GM12878 (cell line): ENCODE measurements at regions not wholly inside any gene's neighbourhood (a gene's known extent, or its start where the extent isn't known, plus 50 kb on each side); places are given as distances from the start of the nearest gene placed in this dataset.

ENCODE experiments used
- ATAC-seq: fragments of 200-7000 bp; cut with Tn5 transposase; 3 replicates; pipeline ENCODE4 v1.9.1; 2020; ENCODE audit warnings: mild to moderate bottlenecking, moderate library complexity
- BruUV-seq: library from RNA; stranded (reverse); fragments of 400-500 nt; replicated peaks from 2 replicates; lab custom pipeline; 2021; lab: Mats Ljungman, UMichigan
- CTCF ChIA-PET: fragments of 300-600 bp; sonication (Branson Sonifier 250); formaldehyde crosslinking; extraction: SDS; loops from one replicate; lab custom pipeline; 2021; ENCODE audit warnings: inconsistent platforms; lab: Yijun Ruan, JAX
- POLR2A ChIA-PET: fragments of 350-600 bp; formaldehyde crosslinking; extraction: SDS; loops from one replicate; lab custom pipeline; 2021; ENCODE audit warnings: inconsistent platforms; lab: Charles Lee
- RAD21 ChIA-PET: fragments of 300-600 bp; sonication (Branson Sonifier 250); formaldehyde crosslinking; loops from one replicate; lab custom pipeline; 2023; ENCODE audit warnings: antibody characterized with exemption; ENCODE audit not compliant: unreplicated experiment; lab: Charles Lee
- SMC1A ChIA-PET: fragments of 300-600 bp; sonication (Branson Sonifier 250); formaldehyde crosslinking; loops from one replicate; lab custom pipeline; 2023; ENCODE audit not compliant: unreplicated experiment, uncharacterized antibody; lab: Charles Lee
- DNase-seq: peaks from one replicate; pipeline ENCODE4 v3.0.0-alpha.2; 2011; ENCODE audit warnings: low read depth, low spot score
- FAIRE-seq: peaks from 3 replicates; lab custom pipeline; 2011; peaks lifted over from hg19 to GRCh38; lab: Jason Lieb, UNC
- H2AFZ ChIP-seq: 2 replicates; pipeline ENCODE4 v1.6.0; 2011; ENCODE audit warnings: low read depth, low read length, control low read depth; ENCODE audit not compliant: control insufficient read depth
- H3K27ac ChIP-seq: 2 replicates; pipeline ENCODE4 v1.5.1; 2011; ENCODE audit warnings: control low read depth; ENCODE audit not compliant: control insufficient read depth, insufficient read depth
- H3K27me3 ChIP-seq, 2 experiments: replicated peaks in 1 of 2; 2 replicates each; pipeline versions ENCODE4 v1.6.0 to v1.6.1; 2011; ENCODE audit warnings: low read length in 1 of 2; ENCODE audit not compliant: control insufficient read depth in 2 of 2, insufficient read depth in 2 of 2
- H3K36me3 ChIP-seq, 2 experiments: 2 replicates each; pipeline ENCODE4 v1.5.1; 2011; ENCODE audit warnings: low read length in 1 of 2; ENCODE audit not compliant: control insufficient read depth in 2 of 2, insufficient read depth in 2 of 2
- H3K4me1 ChIP-seq: 2 replicates; pipeline ENCODE4 v1.6.1; 2011; ENCODE audit warnings: mild to moderate bottlenecking, low read length, moderate library complexity, mixed read lengths; ENCODE audit not compliant: control insufficient read depth, insufficient read depth
- H3K4me2 ChIP-seq: 2 replicates; pipeline ENCODE4 v1.6.0; 2011; ENCODE audit warnings: control low read depth; ENCODE audit not compliant: control insufficient read depth, insufficient read depth
- H3K4me3 ChIP-seq: fragments of 200-600 bp; sonication (generic); 2 replicates; pipeline ENCODE4 v1.5.1; 2016
- H3K79me2 ChIP-seq: 2 replicates; pipeline ENCODE4 v1.6.0; 2011; ENCODE audit warnings: low read length; ENCODE audit not compliant: control insufficient read depth, insufficient read depth
- H3K9ac ChIP-seq: 2 replicates; pipeline ENCODE4 v1.8.0; 2011; ENCODE audit warnings: low read length, control low read depth, mixed read lengths; ENCODE audit not compliant: control insufficient read depth, insufficient read depth
- H3K9me3 ChIP-seq: replicated peaks from 3 replicates; pipeline ENCODE4 v1.5.1; 2011; ENCODE audit warnings: mild to moderate bottlenecking, low read length; ENCODE audit not compliant: control insufficient read depth, insufficient read depth
- H4K20me1 ChIP-seq: 2 replicates; pipeline ENCODE4 v1.6.0; 2011; ENCODE audit not compliant: control insufficient read depth, insufficient read depth
- BMI1 ChIP-seq: fragments of 450-650 bp; IDR thresholded peaks from 2 replicates; pipeline ENCODE4 v1.6.1; 2016; ENCODE audit warnings: mild to moderate bottlenecking, moderate library complexity, borderline replicate concordance
- ESRRA ChIP-seq: IDR thresholded peaks from 2 replicates; pipeline ENCODE4 v1.6.1; 2012; ENCODE audit warnings: mild to moderate bottlenecking, low read length, improper control_type of control experiment
- GABPA ChIP-seq: IDR thresholded peaks from 2 replicates; pipeline ENCODE4 v1.6.1; 2014; ENCODE audit warnings: antibody characterized with exemption, low read depth, mild to moderate bottlenecking, inconsistent platforms
- HDGF ChIP-seq: fragments of 450-650 bp; IDR thresholded peaks from 2 replicates; pipeline ENCODE4 v1.6.1; 2016; ENCODE audit warnings: antibody characterized with exemption
- KDM1A ChIP-seq: fragments of 200-600 bp; sonication (generic); IDR thresholded peaks from 2 replicates; pipeline ENCODE4 v1.6.1; 2016; ENCODE audit warnings: borderline replicate concordance
- NFXL1 ChIP-seq: fragments of 450-650 bp; IDR thresholded peaks from 2 replicates; pipeline ENCODE4 v1.6.1; 2017; ENCODE audit warnings: antibody characterized with exemption, mild to moderate bottlenecking, borderline replicate concordance
- TBL1XR1 ChIP-seq: IDR thresholded peaks from 2 replicates; pipeline ENCODE4 v1.6.1; 2012; ENCODE audit warnings: low read depth, low read length, improper control_type of control experiment
- WGBS: methylation state at CpG from one replicate; pipeline ENCODE4 v1.1.6; 2016; ENCODE audit warnings: low lambda C conversion rate; ENCODE audit not compliant: insufficient replicate concordance, insufficient coverage; ENCODE audit errors: missing lambda C conversion rate; 5-methylcytosine and 5-hydroxymethylcytosine counted together
- in situ Hi-C: fragments of 300-500 bp; cut with MboI; formaldehyde crosslinking; loops from 9 replicates; pipeline ENCODE4 v1.14.3; 2018; ENCODE audit warnings: mixed read lengths
- intact Hi-C: fragments of 100-400 bp; cut with micrococcal nuclease; formaldehyde crosslinking; loops from one replicate; pipeline ENCODE4 v1.14.2; 2022; ENCODE audit not compliant: unreplicated experiment
- TF ChIP-seq, protein P1 (sequence below): fragments of 450-650 bp; IDR thresholded peaks from 2 replicates; pipeline ENCODE4 v1.6.1; 2017; ENCODE audit warnings: mild to moderate bottlenecking, moderate library complexity
- TF ChIP-seq, protein P2 (sequence below): fragments of 450-650 bp; IDR thresholded peaks from 2 replicates; pipeline ENCODE4 v1.6.1; 2016; ENCODE audit warnings: mild to moderate bottlenecking
- TF ChIP-seq, protein P3 (sequence below): fragments of 450-650 bp; IDR thresholded peaks from 2 replicates; pipeline ENCODE4 v1.6.1; 2017; ENCODE audit warnings: borderline replicate concordance
- TF ChIP-seq, protein P4 (sequence below): fragments of 450-650 bp; IDR thresholded peaks from 2 replicates; pipeline ENCODE4 v1.6.1; 2017; ENCODE audit warnings: mild to moderate bottlenecking
- TF ChIP-seq, protein P5 (sequence below): fragments of 450-650 bp; IDR thresholded peaks from 2 replicates; pipeline ENCODE4 v1.6.1; 2017; ENCODE audit warnings: antibody characterized with exemption, mild to moderate bottlenecking, moderate library complexity

DNA sequence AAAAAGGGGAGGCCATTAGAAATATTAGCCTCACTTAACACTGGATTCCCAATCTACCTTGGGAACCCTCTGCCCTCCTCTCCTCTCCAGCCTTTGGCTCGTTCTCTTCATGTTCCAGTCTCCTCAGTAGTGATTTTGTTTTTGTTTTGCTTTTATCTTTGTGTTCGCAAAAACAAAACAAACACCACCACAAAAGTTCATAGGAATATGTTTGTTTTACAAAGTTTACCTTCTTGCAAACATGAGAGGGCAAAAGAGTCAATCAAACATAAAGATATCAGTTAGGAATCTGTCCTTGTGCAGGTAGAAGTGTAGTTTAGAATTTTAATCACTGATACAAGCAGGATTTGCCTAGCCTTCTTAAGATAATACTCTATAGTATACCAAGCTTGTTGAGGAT lies 179.7 kb upstream of the GUCY1A2 start (continued):
- TF ChIP-seq HDGF (no peak), KDM1A (no peak), GABPA (no peak), ESRRA (no peak)
- TF ChIP-seq, protein P1, sequence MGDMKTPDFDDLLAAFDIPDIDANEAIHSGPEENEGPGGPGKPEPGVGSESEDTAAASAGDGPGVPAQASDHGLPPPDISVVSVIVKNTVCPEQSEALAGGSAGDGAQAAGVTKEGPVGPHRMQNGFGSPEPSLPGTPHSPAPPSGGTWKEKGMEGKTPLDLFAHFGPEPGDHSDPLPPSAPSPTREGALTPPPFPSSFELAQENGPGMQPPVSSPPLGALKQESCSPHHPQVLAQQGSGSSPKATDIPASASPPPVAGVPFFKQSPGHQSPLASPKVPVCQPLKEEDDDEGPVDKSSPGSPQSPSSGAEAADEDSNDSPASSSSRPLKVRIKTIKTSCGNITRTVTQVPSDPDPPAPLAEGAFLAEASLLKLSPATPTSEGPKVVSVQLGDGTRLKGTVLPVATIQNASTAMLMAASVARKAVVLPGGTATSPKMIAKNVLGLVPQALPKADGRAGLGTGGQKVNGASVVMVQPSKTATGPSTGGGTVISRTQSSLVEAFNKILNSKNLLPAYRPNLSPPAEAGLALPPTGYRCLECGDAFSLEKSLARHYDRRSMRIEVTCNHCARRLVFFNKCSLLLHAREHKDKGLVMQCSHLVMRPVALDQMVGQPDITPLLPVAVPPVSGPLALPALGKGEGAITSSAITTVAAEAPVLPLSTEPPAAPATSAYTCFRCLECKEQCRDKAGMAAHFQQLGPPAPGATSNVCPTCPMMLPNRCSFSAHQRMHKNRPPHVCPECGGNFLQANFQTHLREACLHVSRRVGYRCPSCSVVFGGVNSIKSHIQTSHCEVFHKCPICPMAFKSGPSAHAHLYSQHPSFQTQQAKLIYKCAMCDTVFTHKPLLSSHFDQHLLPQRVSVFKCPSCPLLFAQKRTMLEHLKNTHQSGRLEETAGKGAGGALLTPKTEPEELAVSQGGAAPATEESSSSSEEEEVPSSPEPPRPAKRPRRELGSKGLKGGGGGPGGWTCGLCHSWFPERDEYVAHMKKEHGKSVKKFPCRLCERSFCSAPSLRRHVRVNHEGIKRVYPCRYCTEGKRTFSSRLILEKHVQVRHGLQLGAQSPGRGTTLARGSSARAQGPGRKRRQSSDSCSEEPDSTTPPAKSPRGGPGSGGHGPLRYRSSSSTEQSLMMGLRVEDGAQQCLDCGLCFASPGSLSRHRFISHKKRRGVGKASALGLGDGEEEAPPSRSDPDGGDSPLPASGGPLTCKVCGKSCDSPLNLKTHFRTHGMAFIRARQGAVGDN, result no peak
- TF ChIP-seq, protein P2, sequence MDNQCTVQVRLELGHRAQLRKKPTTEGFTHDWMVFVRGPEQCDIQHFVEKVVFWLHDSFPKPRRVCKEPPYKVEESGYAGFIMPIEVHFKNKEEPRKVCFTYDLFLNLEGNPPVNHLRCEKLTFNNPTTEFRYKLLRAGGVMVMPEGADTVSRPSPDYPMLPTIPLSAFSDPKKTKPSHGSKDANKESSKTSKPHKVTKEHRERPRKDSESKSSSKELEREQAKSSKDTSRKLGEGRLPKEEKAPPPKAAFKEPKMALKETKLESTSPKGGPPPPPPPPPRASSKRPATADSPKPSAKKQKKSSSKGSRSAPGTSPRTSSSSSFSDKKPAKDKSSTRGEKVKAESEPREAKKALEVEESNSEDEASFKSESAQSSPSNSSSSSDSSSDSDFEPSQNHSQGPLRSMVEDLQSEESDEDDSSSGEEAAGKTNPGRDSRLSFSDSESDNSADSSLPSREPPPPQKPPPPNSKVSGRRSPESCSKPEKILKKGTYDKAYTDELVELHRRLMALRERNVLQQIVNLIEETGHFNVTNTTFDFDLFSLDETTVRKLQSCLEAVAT, result no peak

DNA sequence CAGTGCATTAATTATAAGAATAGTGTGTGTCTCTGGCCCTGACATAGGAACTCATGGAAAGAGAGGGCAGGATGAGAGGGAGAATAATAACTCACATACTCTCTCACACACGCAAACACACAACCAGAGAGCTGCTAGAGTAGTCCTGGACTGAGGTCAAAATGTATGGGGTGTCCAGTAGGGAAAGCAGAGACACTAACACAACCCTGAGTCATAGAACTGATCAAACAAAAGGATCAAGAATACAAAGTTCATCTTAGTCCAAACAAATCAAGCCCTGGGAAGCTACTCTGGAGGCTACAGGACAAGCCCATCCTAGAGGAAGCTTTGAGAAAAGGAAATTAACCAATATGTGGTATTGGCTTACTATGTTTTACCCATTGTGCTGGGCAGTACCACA lies 178.5 kb upstream of the GUCY1A2 start:
- Histone ChIP-seq H3K9ac (no peak overlapping the region), H3K27me3 (no peaks in the 10 kb centered on the region), H3K4me3 (no peak overlapping the region), H4K20me1 (no peaks in the 10 kb centered on the region), H3K4me2 (no peak overlapping the region), H2AFZ (no peak overlapping the region), H3K4me1 (no peaks in the 10 kb centered on the region), H3K79me2 (no peaks in the 10 kb centered on the region), H3K36me3 (no peaks in the 10 kb centered on the region), H3K9me3 (no peaks in the 10 kb centered on the region), H3K27ac (no peak overlapping the region)
- intact Hi-C loops, result no loop called here
- ChIA-PET CTCF (no interaction called here), SMC1A (no interaction called here), RAD21 (no interaction called here), POLR2A (interaction anchor here (0.5 kb wide), 2 partner anchors 133 to 209 kb away, joined by 3 to 5 read pairs; no protein-coding TSS in a partner anchor)
- DNase-seq (no peak), FAIRE-seq (no peak), ATAC-seq (no peak)
- BruUV-seq, result no TSS peak
- in situ Hi-C loops, result no loop called here
- 17% methylated on average over 1 of the region's 1 CpG for WGBS
- TF ChIP-seq BMI1 (no peak), TBL1XR1 (no peak), NFXL1 (no peak)
- TF ChIP-seq, protein P3, sequence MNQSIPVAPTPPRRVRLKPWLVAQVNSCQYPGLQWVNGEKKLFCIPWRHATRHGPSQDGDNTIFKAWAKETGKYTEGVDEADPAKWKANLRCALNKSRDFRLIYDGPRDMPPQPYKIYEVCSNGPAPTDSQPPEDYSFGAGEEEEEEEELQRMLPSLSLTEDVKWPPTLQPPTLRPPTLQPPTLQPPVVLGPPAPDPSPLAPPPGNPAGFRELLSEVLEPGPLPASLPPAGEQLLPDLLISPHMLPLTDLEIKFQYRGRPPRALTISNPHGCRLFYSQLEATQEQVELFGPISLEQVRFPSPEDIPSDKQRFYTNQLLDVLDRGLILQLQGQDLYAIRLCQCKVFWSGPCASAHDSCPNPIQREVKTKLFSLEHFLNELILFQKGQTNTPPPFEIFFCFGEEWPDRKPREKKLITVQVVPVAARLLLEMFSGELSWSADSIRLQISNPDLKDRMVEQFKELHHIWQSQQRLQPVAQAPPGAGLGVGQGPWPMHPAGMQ, result no peak
- TF ChIP-seq, protein P4, sequence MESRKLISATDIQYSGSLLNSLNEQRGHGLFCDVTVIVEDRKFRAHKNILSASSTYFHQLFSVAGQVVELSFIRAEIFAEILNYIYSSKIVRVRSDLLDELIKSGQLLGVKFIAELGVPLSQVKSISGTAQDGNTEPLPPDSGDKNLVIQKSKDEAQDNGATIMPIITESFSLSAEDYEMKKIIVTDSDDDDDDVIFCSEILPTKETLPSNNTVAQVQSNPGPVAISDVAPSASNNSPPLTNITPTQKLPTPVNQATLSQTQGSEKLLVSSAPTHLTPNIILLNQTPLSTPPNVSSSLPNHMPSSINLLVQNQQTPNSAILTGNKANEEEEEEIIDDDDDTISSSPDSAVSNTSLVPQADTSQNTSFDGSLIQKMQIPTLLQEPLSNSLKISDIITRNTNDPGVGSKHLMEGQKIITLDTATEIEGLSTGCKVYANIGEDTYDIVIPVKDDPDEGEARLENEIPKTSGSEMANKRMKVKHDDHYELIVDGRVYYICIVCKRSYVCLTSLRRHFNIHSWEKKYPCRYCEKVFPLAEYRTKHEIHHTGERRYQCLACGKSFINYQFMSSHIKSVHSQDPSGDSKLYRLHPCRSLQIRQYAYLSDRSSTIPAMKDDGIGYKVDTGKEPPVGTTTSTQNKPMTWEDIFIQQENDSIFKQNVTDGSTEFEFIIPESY, result no peak
- TF ChIP-seq, protein P5, sequence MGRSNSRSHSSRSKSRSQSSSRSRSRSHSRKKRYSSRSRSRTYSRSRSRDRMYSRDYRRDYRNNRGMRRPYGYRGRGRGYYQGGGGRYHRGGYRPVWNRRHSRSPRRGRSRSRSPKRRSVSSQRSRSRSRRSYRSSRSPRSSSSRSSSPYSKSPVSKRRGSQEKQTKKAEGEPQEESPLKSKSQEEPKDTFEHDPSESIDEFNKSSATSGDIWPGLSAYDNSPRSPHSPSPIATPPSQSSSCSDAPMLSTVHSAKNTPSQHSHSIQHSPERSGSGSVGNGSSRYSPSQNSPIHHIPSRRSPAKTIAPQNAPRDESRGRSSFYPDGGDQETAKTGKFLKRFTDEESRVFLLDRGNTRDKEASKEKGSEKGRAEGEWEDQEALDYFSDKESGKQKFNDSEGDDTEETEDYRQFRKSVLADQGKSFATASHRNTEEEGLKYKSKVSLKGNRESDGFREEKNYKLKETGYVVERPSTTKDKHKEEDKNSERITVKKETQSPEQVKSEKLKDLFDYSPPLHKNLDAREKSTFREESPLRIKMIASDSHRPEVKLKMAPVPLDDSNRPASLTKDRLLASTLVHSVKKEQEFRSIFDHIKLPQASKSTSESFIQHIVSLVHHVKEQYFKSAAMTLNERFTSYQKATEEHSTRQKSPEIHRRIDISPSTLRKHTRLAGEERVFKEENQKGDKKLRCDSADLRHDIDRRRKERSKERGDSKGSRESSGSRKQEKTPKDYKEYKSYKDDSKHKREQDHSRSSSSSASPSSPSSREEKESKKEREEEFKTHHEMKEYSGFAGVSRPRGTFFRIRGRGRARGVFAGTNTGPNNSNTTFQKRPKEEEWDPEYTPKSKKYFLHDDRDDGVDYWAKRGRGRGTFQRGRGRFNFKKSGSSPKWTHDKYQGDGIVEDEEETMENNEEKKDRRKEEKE, result no peak
